DMS 273 (cell line): ENCODE measurements at regions not wholly inside any gene's neighbourhood (a gene's known extent, or its start where the extent isn't known, plus 50 kb on each side); places are given as distances from the start of the nearest gene placed in this dataset.

Source experiments
- DNase-seq: peaks from one replicate; lab custom pipeline; 2025; ENCODE audit not compliant: unreplicated experiment; lab: John Stamatoyannopoulos, UW

DNA sequence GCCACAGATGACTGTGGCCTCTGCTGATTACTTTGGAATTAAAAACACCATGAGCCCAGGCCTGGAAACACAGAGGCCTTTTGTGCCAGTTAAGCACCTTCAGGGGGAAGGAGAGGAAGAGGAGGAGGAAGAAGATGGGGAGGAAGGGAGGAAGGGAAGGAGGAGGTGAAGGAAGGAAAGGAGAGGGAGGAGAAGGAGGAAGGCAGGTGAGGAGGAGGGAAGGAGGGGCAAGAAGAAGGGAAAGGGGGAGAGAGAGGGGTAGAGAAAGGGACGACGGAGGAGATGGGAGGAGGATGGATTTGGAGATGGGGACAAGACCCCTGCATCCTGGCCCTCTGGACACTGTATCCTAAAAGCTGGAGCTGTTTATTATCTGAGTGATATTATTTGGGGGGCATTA, 231.0 kb downstream of the UQCRFS1 start:
- DNase-seq, result no peak

GRCh38 chr19:28981518-28981917, 231.4 kb downstream of the UQCRFS1 start:
- no peak for DNase-seq

DNA sequence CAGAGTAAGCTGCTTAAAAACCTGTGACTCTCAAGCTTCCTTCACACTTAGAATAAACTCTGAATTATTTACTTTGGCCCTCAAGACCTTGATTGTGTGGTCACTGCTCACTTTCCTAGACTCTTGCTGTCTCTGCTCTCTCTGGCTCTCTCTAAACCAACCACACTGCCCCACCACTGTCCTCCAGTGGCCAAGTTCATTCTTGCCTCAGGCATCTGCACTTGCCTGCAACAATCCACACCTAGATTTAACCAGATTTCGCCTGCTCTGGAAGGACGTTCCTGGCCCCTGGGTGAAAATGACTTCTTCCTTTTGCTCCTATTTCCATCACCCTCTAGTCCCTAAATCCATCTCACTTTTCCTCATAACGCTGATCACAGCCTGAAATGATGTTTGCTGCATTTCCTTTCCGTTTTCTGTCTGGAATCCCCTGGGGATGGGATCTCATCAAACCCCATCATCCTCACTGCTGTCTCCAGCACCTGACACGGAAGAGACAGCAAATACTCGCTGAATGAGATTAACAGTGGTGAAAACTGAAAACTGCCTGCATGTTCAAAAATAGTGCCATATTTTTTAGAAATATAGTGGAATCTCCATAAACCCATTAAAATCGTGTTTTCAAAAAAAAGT, 232.6 kb downstream of the UQCRFS1 start:
- no peak for DNase-seq

DNA sequence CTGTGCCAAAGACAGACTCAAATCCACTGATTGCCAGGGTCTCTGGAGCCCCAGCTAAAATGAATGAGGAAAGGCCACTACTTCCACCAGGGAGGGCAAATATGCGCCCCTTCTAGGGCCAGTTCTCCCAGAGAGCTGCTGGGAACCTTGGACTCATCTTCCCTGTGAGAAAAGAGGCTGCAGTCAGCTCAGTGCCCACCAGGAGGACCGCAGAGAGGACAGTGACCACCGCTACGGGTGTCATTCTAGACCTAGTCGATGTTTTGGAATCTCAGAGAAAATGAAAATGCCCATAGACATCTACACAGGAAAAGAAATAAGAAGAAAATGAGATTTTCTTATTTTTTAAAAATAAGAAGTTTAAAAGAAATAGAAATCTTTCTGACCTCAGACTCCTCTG, 235.1 kb downstream of the UQCRFS1 start:
- DNase-seq, result no peak

GRCh38 chr19:28972058-28972852, 240.7 kb downstream of the UQCRFS1 start:
- no peak for DNase-seq

DNA sequence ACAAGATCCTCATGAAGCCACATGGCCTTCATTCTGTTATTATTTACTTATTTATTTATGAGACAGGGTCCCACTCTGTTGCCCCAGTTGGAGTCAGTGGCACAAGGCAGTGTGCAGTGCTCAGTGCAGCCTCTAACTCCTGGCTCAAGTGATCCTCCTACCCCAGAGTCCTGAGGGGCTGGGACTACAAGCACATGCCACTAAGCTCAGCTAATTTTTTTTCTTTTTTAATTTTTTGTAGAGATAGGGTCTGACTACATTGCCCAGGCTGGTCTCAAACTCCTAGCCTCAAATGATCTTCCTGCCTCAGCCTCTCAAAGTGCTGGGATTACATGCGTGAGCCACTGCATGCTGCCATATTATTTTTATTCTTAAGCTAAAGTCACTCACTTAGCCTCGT, 241.4 kb downstream of the UQCRFS1 start:
- no peak for DNase-seq

GRCh38 chr19:28971049-28971448, 241.9 kb downstream of the UQCRFS1 start:
- no peak for DNase-seq

DNA sequence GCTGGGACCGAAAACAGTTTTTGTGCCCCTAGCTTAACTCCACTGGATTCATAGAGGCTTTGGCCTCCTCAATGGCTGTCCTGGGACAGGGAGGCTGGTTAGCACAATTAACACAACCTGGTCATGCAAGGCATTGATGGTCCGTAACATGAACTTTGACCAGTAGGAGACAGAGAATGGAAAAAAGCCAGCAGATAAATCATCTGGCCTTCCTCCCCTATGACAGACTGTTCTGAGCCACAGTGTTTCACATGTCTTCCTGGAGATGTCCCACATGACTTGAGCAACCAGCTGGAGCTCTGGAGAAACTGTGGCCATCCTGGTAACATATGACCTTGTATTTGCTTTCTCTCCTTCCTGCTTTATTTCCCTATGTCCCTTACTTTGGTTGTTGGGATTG, 244.2 kb downstream of the UQCRFS1 start:
- DNase-seq, result no peak

GRCh38 chr19:28966737-28967399, 246.1 kb downstream of the UQCRFS1 start:
- no peak for DNase-seq

DNA sequence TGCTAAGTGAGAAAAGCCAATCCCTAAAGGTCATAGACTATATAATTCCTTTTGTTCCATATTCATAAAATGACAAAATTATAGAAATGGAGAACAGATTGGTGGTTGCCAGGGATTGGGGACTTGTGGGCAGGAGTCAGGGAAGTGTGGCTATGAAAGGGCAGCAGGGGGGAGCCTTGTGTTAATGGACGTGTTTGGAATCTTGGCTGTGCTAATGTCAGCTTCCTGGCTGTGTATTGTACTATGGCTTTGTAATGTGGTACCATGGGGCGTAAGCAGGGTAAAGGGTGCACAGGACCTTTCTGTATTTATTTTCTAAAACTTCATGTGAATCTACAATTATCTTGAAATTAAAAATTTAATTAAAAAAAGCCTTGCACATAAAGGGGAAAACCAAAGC, 248.5 kb downstream of the UQCRFS1 start:
- DNase-seq, result no peak

GRCh38 chr19:28963486-28964250, 249.3 kb downstream of the UQCRFS1 start:
- DNase-seq, result no peak

DNA sequence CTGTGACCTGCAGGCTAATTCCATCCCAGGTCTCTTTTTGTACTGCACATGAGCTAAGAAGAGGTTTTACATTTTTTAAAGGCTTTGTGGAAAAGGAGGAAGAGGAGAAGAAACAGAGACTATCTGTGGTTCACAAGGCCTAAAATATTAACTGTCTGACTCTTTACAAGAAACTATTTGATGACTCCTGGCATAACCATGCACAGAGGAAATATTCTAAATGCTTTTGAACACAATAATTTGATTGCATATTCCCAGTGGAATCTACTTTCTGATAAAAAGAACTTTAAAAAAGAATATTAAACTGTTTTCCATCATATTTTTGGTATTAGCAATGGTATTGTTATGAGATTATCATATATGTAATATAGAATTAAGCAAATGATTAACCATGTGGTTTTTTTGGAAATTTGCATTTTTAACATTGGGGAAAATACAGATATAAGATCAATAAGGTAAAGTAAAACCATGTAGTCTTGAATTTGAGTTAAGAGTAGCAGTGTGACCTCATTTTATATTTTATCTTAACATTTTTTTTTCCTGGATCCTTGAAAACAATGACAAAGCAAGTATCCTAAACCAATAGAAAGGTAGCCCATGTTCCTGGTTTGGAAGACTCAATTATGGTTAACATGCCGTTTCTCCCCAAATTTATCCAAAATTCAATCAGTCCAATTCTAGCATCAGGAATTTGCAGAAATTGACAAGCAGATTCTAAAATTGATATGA, 251.0 kb downstream of the UQCRFS1 start:
- no peak for DNase-seq

DNA sequence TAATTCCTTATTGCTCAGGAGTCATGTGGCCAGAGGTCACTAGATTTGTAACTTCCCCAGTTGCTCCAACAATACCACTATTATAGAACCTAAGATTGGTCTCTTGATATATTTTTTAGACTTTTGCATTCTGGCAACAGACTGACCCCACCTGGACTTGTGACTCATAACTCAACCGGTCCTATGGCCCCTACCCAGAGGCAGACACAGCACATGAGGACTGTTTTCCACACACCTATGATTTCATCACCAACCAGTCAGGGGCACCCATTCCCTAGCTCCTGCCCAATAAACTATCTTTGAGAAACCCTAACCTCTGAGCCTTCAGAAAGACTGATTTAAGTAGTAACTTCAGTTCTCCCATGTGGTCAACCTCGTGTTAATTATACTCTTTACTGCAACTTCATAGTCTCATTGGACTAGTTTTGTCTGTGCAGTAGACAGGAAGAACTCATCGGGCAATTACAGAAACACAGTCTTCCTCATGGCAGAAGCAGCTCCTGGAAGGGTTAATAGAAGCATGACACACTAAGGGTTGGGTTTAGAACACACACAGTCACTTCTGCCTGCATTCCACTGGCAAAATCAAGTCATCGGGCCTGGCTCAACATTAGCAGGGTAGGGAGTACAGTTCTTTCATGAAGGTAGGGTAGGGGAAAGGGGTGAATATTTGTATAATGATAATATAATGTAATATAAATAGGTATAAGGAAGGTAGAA, 251.8 kb downstream of the UQCRFS1 start:
- DNase-seq, result no peak

DNA sequence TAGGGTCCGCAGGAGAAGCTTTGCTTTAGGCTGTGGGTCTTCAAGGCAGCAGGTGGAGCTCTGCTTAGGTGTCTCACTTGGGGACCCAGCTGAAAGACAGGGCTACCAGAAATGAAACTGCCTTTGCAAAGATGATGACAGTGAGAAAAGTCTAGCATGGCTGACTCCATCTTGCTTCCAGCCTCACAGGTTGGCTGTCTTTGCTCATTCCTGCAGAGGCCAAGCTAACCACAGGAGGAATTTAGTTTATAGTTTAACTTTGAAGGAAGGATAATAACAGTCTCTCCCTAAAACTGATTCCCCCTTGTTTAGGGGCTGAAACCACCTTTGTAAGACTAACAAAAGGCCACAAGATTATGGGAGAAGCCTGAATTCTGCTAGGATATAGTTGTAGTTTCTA, 252.4 kb downstream of the UQCRFS1 start:
- no peak for DNase-seq

GRCh38 chr19:28956961-28957360, 256.0 kb downstream of the UQCRFS1 start:
- DNase-seq, result no peak

GRCh38 chr19:28956421-28956820, 256.5 kb downstream of the UQCRFS1 start:
- no peak for DNase-seq

GRCh38 chr19:28949535-28949934, 263.4 kb downstream of the UQCRFS1 start:
- DNase-seq, result no peak

- no peak for DNase-seq
Measured at GRCh38 chr19:28949027-28949426, 263.9 kb downstream of the UQCRFS1 start.

DNA sequence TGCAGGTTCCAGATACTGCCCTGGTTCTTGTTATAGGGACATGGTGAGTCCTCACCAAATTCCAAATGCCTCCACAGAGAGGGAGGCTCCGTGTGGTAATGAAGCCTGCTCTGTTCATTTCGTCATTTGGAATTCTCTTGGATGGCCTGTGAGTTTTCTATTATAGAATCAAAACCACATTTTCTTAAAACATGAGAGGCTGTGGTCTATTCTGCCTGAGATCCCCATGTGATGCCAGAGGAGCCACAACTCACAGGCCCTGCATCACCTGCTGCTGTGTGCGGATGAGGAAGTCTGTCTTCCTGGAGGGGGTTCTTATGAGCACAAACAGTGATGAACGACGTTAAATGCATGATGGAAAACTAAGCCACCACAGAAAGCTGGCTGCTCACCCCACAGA, 264.4 kb downstream of the UQCRFS1 start:
- no peak for DNase-seq

GRCh38 chr19:28948026-28948425, 264.9 kb downstream of the UQCRFS1 start:
- DNase-seq, result no peak
